Lower lobe of right lung (tissue), 2 donors: ENCODE measurements at regions not wholly inside any gene's neighbourhood (a gene's known extent, or its start where the extent isn't known, plus 50 kb on each side); places are given as distances from the start of the nearest gene placed in this dataset.

Source experiments
- ATAC-seq, 2 donors: fragments of 200-7000 bp; cut with Tn5 transposase; one replicate each; pipeline ENCODE4 v1.9.1; 2020 to 2022; ENCODE audit warnings: mild to moderate bottlenecking in 2 of 2, moderate library complexity in 2 of 2
- DNase-seq: peaks from one replicate; pipeline ENCODE4 v3.0.0-alpha.2; 2020
- H3K27ac ChIP-seq: fragments of 200-600 bp; one replicate; pipeline ENCODE4 v1.8.0; 2022
- H3K27me3 ChIP-seq: fragments of 200-600 bp; one replicate; pipeline ENCODE4 v1.8.0; 2022; ENCODE audit warnings: low read depth
- H3K36me3 ChIP-seq: fragments of 200-600 bp; one replicate; pipeline ENCODE4 v1.8.0; 2022; ENCODE audit warnings: mild to moderate bottlenecking
- H3K4me1 ChIP-seq: fragments of 200-600 bp; one replicate; pipeline ENCODE4 v1.8.0; 2022
- H3K4me3 ChIP-seq: fragments of 200-600 bp; one replicate; pipeline ENCODE4 v1.8.0; 2022; ENCODE audit warnings: mild to moderate bottlenecking
- H3K9me3 ChIP-seq: fragments of 200-600 bp; one replicate; pipeline ENCODE4 v1.8.0; 2022
- intact Hi-C: fragments of 100-400 bp; cut with DNase I; formaldehyde crosslinking; loops from one replicate; pipeline ENCODE4 v1.11.0; 2022
- TF ChIP-seq, protein P1 (sequence below): fragments of 200-600 bp; IDR thresholded peaks from one replicate; pipeline ENCODE4 v1.8.0; 2022; ENCODE audit warnings: antibody characterized with exemption, mild to moderate bottlenecking
- donor health status: DM: no; HTN: yes; CAD: no; lungs with severe emphysema.

- TF ChIP-seq, protein P1, sequence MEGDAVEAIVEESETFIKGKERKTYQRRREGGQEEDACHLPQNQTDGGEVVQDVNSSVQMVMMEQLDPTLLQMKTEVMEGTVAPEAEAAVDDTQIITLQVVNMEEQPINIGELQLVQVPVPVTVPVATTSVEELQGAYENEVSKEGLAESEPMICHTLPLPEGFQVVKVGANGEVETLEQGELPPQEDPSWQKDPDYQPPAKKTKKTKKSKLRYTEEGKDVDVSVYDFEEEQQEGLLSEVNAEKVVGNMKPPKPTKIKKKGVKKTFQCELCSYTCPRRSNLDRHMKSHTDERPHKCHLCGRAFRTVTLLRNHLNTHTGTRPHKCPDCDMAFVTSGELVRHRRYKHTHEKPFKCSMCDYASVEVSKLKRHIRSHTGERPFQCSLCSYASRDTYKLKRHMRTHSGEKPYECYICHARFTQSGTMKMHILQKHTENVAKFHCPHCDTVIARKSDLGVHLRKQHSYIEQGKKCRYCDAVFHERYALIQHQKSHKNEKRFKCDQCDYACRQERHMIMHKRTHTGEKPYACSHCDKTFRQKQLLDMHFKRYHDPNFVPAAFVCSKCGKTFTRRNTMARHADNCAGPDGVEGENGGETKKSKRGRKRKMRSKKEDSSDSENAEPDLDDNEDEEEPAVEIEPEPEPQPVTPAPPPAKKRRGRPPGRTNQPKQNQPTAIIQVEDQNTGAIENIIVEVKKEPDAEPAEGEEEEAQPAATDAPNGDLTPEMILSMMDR = no peak
- Histone ChIP-seq H3K27ac (no peak overlapping the region), H3K27me3 (no peaks in the 10 kb centered on the region), H3K36me3 (no peaks in the 10 kb centered on the region), H3K4me3 (no peak overlapping the region), H3K4me1 (no peaks in the 10 kb centered on the region), H3K9me3 (no peaks in the 10 kb centered on the region)
- intact Hi-C loops = no loop called here
- ATAC-seq (no peak), DNase-seq (no peak)
Measured at GRCh38 chr4:10872833-10873517, 188.4 kb upstream of the CLNK start.

DNA sequence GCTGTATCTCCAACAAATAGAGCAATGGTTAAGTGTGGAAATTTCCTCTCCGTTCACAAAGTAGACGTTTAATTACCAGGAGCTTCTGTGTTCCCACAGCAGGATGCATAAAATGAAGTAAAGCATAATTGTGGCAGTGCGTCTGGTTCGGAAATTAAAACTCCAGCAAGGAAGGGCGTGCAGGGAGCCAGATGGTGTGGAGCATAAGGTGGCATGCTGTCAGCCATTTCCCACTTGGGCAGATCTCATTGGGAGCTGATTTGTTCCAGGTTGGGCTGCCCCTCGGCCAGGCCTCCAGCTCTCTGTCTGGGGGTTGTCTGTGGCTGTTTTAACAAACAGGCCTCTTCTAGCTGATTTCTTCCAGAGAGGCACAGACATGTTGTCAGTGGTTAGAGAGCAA, 182.1 kb upstream of the CLNK start:
- TF ChIP-seq, protein P1 = no peak
- H3K4me3 ChIP-seq = no peak overlapping the region
- H3K27ac ChIP-seq = no peak overlapping the region
- intact Hi-C loops = no loop called here
- H3K4me1 ChIP-seq = no peaks in the 10 kb centered on the region
- no peaks in the 10 kb centered on the region for H3K36me3 ChIP-seq
- H3K9me3 ChIP-seq = no peaks in the 10 kb centered on the region
- DNase-seq (no peak), ATAC-seq (no peak)
- no peaks in the 10 kb centered on the region for H3K27me3 ChIP-seq

GRCh38 chr4:10861036-10861435, 176.5 kb upstream of the CLNK start:
- ATAC-seq (no peak), DNase-seq (no peak)
- no peak overlapping the region for H3K4me3 ChIP-seq
- TF ChIP-seq, protein P1 = no peak
- H3K9me3 ChIP-seq = peaks cover 4% of the 10 kb centered on the region
- H3K36me3 ChIP-seq = no peaks in the 10 kb centered on the region
- H3K27ac ChIP-seq = no peak overlapping the region
- no peaks in the 10 kb centered on the region for H3K4me1 ChIP-seq
- intact Hi-C loops = no loop called here
- no peaks in the 10 kb centered on the region for H3K27me3 ChIP-seq

- DNase-seq (no peak), ATAC-seq (no peak)
- no peaks in the 10 kb centered on the region for H3K4me1 ChIP-seq
- H3K9me3 ChIP-seq = peaks cover 4% of the 10 kb centered on the region
- TF ChIP-seq, protein P1 = no peak
- H3K36me3 ChIP-seq = no peaks in the 10 kb centered on the region
- intact Hi-C loops = no loop called here
- no peaks in the 10 kb centered on the region for H3K27me3 ChIP-seq
- H3K27ac ChIP-seq = no peak overlapping the region
- no peak overlapping the region for H3K4me3 ChIP-seq
Measured at GRCh38 chr4:10856271-10856782, 171.8 kb upstream of the CLNK start.

- no peaks in the 10 kb centered on the region for H3K4me1 ChIP-seq
- intact Hi-C loops = no loop called here
- no peak for ATAC-seq
- peaks cover 4% of the 10 kb centered on the region for H3K9me3 ChIP-seq
- H3K27me3 ChIP-seq = no peaks in the 10 kb centered on the region
- H3K36me3 ChIP-seq = no peaks in the 10 kb centered on the region
- H3K27ac ChIP-seq = no peak overlapping the region
- no peak for DNase-seq
- no peak overlapping the region for H3K4me3 ChIP-seq
- TF ChIP-seq, protein P1 = no peak
Measured at GRCh38 chr4:10853196-10853595, 168.6 kb upstream of the CLNK start.
